GM12865 (cell line): ENCODE measurements at regions not wholly inside any gene's neighbourhood (a gene's known extent, or its start where the extent isn't known, plus 50 kb on each side); places are given as distances from the start of the nearest gene placed in this dataset.

Experiments used
- DNase-seq: peaks from one replicate; pipeline ENCODE4 v3.0.0; 2010; ENCODE audit warnings: low read depth
- H3K4me3 ChIP-seq: 2 replicates; pipeline ENCODE4 v1.5.1; 2011; ENCODE audit warnings: mild to moderate bottlenecking, low read depth, low read length, control low read depth
- CTCF ChIP-seq: IDR thresholded peaks from 2 replicates; pipeline ENCODE4 v1.5.1; 2011; ENCODE audit warnings: low read length, control low read depth, low read depth, inconsistent platforms; ENCODE audit not compliant: insufficient read depth; ENCODE audit errors: missing control alignments

GRCh38 chr11:10914050-10914449 is 56.2 kb upstream of the ZBED5 start:
- no peak for DNase-seq
- no peak overlapping the region for H3K4me3 ChIP-seq
- TF ChIP-seq CTCF = no peak

GRCh38 chr11:10913075-10913474 is 55.2 kb upstream of the ZBED5 start:
- DNase-seq = no peak
- H3K4me3 ChIP-seq = no peak overlapping the region
- TF ChIP-seq CTCF = no peak

GRCh38 chr11:10911907-10912306 is 54.1 kb upstream of the ZBED5 start:
- no peak for DNase-seq
- no peak for TF ChIP-seq CTCF
- no peak overlapping the region for H3K4me3 ChIP-seq

GRCh38 chr11:10909141-10909883 is 51.5 kb upstream of the ZBED5 start:
- H3K4me3 ChIP-seq = no peak overlapping the region
- no peak for DNase-seq
- no peak for TF ChIP-seq CTCF

- TF ChIP-seq CTCF = no peak
- no peak for DNase-seq
- H3K4me3 ChIP-seq = no peak overlapping the region
Measured at GRCh38 chr11:10908215-10908951, 50.5 kb upstream of the ZBED5 start.
